Left kidney (tissue), 1 donor: ENCODE measurements at regions not wholly inside any gene's neighbourhood (a gene's known extent, or its start where the extent isn't known, plus 50 kb on each side); places are given as distances from the start of the nearest gene placed in this dataset.
"Not testable (repeated sequence)": the region's sequence is repeated elsewhere in the genome, so short reads cannot be mapped to it uniquely, and the experiment has no call there.

Experiments
- DNase-seq: peaks from one replicate; pipeline ENCODE4 v3.0.0-alpha.2; 2013

DNA sequence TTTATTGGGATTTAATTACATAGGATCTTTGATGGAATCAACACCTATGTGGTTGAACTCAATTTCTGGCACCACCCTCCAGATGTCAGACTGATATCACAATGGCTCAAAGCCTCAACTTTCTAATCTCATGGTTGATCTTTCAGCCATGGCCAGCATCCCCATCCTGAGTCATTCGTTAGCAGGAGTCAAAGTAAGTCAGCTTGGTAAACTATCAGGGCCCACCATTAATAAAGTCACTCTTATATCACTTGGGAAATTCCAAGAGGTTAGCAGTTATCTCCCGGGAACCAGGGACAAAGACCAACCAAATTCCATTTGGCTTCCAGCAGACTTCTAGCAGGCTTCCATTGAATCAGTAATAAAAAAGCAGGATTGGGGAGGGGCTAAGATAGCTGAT is 50.7 kb upstream of the TNFSF4 start:
- DNase-seq, result no peak

DNA sequence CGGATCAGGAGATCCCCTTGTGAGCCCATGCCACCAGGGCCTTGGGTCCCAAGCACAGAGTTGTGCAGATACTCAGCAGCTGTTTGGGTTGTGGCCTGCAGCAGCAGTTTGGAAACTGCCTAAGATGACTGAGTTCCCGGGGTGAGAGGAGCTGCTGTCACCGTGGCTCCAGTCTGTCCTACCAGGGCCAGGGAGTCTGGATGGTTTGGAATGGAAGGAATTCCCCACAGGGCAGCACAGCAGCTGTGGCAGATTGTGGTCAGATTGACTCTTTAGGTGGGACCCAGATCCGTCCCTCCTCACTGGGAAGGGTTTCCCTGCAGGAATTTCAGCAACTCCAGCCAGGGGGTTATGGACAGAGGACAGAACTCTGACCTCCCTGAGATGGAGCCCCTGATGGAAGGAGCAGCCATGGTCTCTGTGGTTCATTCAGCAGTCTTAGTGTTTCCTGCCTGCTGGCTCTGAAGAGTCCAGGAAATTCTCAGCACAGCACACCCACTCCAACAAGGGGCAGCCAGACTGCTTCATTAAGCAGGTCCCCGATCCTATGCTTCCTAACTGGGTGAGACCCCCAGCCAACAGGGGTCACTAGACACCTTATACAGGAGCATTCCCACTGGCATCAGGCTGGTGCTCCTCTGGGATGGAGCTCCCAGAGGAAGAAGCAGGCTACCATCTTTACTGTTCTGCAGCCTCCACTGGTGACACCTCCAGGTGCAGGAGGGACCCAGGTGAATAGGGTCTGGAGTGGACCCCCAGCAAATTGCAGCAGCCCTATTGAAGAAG is 51.5 kb upstream of the TNFSF4 start:
- DNase-seq, result no peak

DNA sequence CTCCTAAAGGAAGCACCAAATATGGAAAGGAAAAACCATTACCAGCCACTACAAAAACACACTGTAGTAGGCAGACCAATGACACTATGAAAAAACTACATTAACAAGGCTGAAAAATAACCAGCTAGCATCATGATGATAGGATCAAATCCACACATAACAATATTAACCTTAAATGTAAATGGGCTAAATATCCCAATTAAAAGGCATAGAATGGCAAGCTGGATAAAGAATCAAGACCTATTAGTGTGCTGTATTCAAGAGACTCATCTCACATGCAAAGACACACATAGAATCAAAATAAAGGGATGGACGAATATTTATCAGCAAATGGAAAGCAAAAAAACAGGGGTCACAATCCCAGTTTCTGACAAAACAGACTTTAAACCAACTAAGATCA is 53.2 kb upstream of the TNFSF4 start:
- DNase-seq, result not testable (repeated sequence)

DNA sequence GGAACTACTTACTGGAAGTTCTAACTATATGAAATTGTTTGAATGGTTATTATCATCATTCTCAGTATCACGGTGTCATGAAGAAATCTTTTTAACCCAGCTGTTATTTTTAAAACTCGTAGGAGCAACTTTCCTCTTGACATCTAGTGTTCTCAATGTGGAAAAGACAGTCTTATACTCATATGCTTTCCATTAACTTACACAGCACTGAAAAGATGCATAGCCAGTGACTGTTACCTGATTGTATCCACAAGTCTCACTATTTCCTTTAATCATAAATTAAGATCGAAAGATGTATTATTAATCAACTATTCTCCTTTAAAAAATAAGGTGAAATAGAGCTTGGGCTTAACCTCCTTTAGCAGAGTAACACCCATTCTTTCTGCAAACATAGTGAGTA is 59.7 kb upstream of the TNFSF4 start:
- no peak for DNase-seq

DNA sequence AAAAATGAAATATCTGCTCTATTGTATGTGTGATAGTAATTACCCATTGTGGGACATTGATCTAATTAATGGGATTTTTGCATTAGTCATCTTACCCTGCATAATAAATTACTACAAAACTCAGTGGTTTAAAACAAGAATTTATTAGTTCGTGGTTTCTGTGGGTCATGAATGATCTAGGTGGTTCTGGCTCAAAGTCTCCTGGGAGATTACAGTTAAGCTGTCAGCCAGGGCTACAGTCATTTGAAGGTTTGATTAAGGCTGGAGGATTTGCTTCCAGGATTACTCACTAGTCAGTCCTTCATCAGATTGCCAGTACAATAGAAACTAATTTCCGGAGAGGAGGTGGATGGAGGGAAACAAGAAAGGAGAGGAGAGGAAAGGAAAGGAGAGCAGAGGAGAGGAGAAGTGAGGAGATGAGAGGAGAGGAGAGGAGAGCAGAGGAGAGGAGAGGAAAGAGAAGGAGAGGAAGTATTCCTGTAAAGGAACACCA is 60.4 kb upstream of the TNFSF4 start:
- DNase-seq, result no peak

DNA sequence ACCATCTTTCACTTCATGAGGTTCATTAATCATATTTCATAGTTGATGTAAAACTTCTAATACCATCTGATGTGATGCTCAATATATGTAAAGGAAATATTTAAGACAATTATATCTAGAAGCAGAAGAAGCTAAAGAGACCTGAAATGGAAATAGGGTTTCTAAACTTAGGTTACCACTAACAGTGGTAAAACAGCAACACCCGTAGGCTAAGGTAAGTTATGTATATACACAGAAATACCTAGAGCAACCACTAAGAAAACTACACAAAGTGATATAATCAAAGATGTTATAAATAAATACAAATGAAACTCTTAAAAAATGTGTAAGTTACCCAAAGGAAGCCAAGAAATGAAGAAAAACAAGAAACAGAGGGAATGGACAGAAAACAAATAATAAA is 61.1 kb upstream of the TNFSF4 start:
- no peak for DNase-seq

DNA sequence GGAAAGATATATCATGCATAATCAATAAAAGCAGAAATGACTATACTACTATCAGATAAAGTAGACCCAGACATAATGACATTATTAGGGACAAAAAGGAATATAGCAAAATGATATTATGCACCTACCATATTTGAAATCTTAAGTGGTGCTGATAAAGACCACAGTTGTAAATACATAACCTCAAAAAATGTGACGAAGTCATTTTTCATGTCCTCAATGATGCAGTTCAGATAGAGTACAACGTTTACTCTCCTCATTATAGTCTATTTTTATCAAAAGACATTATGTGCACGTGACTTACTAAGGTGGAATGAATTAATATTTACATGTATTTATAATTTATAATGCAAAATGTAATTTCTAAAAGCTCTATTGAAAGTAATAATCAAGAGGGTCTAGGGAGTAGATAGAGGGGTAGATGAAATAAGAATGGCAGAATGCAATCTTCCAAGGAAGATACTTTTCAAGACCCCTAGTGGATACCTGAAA is 61.7 kb upstream of the TNFSF4 start:
- DNase-seq, result no peak

DNA sequence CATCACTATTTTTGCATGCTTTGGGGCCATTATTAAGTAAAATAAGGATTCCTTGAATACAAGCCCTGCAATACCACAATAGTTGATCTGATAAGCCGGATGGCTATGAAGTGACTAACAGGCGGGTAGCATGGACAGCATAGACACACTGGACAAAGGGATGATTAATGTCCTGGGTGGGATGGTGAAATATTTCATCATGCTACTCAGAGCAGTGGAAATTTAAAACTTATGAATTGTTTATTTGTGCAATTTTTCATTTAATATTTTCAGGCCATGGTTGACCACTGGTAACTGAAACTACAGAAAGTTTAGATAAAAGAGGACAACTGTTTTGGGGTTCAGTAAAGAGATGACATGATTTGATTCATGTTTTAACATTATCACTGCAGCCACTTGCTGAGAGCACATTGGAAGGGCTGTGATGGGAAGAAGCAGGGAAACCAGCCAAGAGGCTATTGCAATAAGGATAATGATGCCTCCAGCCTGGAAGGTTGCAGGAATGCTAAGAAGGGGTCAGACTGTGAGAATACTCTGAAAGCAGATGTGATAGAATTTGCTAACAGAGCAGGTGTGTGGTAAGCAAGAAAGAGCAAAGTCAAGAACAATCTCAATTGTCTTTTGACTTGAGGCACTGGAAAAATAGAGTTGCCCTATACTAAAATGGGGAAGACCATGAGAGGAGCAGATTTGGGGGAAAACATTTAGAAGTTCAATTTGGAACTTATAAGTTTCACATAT is 62.5 kb upstream of the TNFSF4 start:
- DNase-seq, result no peak

DNA sequence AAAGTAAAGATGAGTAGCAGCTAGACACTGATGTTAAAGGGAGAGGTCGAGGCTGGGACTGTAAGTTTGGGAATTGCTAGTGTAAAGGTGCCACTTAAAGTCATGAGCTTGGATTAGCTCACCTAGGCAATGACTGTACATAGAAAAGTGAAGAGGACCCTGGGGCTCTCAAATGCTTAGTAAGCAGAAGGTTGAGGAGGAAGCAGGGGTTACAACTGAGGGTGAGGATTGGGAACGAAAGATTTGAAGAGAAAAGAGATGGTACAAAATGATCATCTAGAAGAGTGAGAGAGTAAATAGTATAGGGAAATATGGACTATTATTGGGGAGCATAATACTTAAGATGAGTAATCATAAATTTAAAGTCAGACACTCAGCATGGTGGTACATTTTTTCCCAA is 63.1 kb upstream of the TNFSF4 start:
- DNase-seq, result no peak

DNA sequence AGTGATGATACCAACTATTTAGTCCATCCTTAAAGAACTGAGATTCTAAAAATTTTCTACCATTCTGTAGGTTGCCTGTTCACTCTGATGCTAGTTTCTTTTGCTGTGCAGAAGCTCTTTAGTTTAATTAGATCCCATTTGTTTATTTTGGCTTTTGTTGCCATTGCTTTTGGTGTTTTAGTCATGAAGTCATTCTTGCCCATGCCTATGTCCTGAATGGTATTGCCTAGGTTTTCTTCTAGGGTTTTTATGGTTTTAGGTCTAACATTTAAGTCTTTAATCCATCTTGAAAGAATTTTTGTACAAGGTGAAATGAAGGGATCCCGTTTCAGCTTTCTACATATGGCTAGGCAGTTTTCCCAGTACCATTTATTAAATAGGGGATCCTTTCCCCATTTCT is 63.9 kb upstream of the TNFSF4 start:
- not testable (repeated sequence) for DNase-seq

DNA sequence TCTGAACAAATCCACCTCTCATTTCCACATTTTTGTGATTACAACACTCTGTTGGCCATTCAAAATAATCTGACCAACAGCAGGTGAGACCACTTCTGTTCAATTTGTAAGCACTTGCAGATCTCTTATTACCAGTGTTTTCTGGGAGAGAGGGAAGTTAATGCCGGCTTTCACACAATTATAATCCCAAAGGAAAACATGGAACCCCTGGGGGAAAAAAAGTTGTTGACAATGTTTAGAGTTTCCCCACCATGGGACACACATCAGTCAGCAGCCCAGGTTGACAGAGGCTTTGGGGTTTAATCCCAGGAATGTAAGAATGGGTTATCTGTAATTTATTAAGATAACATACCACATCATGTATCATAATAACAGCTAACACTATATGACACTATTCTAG is 68.4 kb upstream of the TNFSF4 start:
- DNase-seq, result no peak

DNA sequence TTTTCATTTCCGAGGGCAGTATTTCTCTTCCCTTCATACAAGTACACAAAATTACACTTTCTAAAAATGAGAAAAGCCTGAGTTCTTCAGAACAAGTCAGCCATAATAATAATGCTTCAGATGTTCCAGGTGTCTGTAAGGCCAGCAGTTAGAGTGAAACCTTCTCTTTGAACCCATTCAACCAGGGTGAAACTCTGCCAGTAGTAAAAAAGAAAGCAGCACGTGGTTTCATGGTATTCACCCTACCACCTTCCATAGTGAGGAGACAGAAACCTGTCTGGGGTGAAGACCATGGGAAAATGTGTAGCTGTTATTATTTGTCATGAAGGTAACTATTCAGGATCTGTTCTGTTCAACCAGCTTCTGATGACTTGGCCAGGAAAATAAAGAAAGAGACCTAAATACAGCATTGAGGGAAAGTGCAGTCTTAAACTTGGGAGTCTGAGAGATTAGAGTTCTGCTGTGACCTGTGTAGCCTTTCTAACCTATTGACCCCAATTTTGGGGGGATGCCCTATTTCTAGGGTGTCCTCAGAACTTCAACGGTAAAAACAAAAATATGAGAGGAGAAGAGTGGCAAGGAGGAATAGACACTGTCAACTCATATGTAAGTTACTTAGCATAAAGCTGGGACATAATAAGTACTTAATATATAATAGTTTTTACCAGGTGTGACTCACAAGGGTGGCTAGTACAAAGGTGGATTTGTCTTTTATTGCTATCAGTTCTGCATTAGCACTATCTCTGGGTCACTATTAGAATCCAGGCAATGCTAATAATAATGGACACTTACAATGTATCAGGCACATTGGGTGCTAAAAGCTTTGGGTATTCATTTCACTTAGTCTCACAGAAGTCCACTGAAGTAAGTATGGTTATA is 70.0 kb upstream of the TNFSF4 start:
- DNase-seq, result no peak

DNA sequence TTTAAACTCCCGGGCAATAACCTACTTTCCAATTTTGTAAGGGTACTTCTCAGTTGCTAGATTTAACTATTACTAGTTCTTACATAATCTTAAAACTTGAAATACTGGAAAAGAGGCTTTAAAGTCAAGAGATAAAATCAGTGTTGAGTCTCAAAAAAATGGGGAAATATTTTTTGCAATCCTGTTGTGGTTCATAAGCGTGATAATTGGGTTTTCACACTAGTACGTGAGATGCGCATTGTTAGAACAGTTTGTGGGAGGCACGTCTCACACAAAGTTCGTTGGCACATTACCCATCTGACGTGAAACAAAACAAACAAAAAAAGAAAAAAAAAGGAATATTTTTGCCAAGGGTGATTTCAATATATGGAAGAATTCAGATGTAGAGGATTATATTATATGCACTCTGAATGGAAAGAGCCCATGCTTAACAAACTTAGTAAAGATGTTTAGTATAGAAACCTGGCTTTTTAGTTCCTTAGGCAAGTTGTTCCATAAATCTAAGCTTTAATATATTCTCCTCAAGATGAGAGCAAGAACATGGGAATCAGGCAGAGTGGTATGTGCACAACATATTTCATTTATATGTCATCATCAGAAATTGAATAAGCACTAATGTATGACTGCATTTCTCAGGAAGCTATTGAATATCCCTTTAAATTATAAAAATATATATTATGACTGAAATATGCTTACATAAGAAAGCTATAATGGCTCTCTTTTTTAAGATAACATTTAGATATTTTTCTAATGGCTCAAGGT is 73.9 kb upstream of the TNFSF4 start:
- no peak for DNase-seq

DNA sequence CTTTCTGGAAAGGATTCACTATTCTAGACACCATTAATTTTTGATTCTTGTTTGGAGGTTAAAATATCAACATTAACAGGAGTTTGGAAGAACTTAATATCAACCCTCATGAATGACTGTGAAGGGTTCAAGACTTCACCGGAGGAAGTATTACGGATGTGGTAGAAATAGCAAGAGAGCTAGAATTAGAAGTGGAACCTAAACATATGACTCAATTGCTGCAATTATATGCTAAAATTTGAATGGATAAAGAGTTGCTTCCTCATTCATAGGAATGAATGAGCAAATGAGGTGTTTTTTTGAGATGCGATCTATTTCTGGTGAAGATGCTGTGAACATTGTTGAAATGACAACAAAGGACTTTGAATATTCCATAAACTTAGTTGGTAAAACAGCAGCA is 77.9 kb upstream of the TNFSF4 start:
- DNase-seq, result no peak

DNA sequence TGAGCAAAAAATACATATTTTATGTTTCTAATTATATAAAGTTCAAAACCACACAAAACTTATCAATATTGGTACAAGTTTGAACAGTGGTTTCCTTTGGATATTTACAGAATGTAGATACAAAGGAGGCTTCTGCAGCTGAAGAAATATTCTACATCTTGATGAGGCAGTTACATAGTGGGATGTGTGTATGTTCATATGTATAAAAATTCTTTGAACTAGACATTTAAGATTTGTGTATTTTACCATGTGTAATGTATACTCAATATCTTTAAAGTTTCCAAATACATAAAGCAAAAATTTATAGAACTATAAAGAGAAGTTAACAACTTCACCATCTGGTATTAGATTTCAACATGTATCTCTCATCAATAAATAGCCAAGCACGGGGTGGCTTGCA is 80.7 kb upstream of the TNFSF4 start:
- no peak for DNase-seq

DNA sequence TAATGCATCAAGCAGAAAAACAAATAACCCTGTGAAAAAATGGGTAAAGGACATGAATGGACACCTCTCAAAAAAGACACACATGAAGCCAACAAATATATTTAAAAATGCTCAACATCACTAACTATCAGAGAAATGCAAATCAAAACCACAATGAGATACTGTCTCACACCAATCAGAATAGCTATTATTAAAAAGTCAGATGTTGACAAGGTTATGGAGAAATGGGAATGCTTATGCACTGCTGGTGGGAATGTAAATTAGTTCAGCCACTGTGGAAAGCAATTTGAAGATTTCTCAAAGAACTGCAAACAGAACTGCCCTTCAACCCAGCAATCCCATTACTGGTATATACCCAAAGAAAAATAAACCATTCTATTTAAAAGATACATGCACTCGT is 86.6 kb upstream of the TNFSF4 start:
- no peak for DNase-seq

DNA sequence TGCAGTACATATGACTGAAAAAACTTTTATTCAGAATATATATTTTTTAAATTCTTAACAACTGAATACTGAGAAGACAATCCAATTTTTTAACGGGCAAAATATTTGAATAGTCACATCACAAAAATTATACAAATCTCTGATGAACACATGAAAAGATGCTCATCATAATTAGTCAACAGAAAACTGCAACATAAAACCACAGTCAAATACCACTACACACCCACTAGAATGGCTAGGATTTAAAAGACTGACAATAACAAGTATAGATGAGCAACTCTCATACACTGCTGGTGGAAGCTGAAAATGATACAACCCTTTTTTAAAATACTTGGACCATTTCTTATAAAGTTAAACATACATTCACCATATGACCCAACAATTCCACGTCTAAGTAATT is 87.7 kb upstream of the TNFSF4 start:
- no peak for DNase-seq

DNA sequence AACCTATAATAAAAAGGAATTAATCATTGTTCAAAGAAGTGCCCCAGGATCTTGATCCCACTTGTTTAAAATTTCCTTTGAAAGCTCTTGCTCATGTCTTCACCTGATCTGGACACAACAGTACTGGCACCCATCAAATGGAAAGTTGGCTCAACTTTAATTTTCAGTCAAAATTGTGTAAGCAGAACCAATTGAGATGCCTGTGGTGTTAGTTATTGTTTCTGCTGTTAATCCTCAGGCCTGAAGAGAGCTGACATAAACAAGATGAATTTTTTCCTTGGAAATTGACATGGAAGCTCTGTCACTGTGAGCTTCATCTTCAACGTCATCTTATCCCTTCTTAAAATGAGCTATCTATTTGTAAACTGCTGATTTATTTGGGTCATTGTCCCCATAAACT is 88.3 kb upstream of the TNFSF4 start:
- no peak for DNase-seq

DNA sequence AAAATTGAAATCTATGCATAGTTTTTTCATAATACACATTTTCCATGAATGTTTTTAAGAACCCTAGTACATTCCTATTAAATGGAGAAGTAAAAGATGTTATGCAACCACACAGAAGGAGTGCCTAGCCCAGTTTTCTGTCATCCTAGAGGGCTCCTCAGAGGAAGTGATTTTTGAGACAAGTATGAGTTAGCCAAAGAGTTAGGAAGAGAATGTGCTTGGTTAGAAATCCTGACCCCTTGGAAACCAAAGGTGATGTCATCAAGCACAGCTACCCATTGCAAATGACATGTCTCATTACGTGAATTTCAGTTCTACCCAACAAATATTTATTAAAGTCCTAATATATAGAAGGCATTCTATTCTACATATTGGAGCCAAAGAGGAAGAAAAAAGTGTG is 88.9 kb upstream of the TNFSF4 start:
- DNase-seq, result no peak

DNA sequence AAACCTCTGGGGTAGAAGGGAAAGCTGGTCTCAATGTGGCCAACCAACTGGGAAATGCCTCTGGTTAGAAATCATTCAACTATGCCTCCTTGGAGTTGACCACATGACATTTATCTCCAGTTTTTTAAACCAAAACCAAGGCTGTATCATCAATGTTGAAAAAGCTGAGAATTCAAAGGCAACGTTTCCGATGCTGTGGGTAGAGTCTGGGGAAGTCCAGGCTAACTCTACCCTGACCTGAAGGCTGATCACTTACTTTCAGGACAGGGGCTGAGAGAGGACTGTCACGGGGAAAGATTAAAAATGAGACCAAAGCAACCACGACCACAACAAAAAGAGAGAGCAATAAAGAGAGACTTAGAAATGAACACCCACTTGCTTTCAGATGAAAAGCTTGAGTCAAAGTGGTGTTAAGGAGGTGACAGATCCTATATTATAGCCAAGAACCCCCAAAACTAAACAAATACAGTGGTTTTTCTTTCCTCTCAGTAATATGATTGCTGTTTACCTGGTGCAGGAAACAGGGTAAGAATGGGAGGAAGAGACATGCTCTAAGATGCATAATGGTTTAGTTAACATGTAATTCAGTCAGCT is 90.8 kb upstream of the TNFSF4 start:
- DNase-seq, result no peak
